Gastrocnemius medialis (tissue), 4 donors: ENCODE measurements at regions not wholly inside any gene's neighbourhood (a gene's known extent, or its start where the extent isn't known, plus 50 kb on each side); places are given as distances from the start of the nearest gene placed in this dataset.
A peak's percentile ranks its signal among the peaks of the same experiment; 100 is the strongest.

ENCODE experiments used
- ATAC-seq, 2 donors: fragments of 150-250 bp; one replicate each; pipeline ENCODE4 v1.9.1; 2016
- DNase-seq, 2 donors: peaks; one replicate each; pipeline ENCODE4 v3.0.0-alpha.2; 2019
- H3K27ac ChIP-seq, 4 donors: fragments of 200-600 bp; sonication (generic); 1 replicate in 1 of 4; 2 replicates in 3 of 4; pipeline ENCODE4 v1.5.1; 2016 to 2018; ENCODE audit warnings: mild to moderate bottlenecking in 2 of 4, moderate library complexity in 1 of 4
- H3K27me3 ChIP-seq, 3 donors: fragments of 200-600 bp; sonication (generic) in 2 of 3; 1 replicate in 1 of 3; 2 replicates in 2 of 3; pipeline versions ENCODE4 v1.5.1 to v1.6.0; 2016 to 2019; ENCODE audit warnings: mild to moderate bottlenecking in 1 of 3, moderate library complexity in 1 of 3
- H3K36me3 ChIP-seq, 2 donors: fragments of 200-600 bp; sonication (generic) in 1 of 2; one replicate each; pipeline ENCODE4 v1.5.1; 2017 to 2018
- H3K4me1 ChIP-seq, 2 donors: fragments of 200-600 bp; sonication (generic) in 1 of 2; one replicate each; pipeline ENCODE4 v1.5.1; 2016 to 2017; ENCODE audit warnings: mild to moderate bottlenecking in 2 of 2
- H3K4me3 ChIP-seq, 4 donors: fragments of 200-600 bp; sonication (generic) in 3 of 4; 1 replicate in 1 of 4; 2 replicates in 3 of 4; pipeline ENCODE4 v1.5.1; 2016 to 2019; ENCODE audit warnings: mild to moderate bottlenecking in 2 of 4
- H3K9me3 ChIP-seq, 3 donors: fragments of 200-600 bp; sonication (generic) in 2 of 3; 1 replicate in 1 of 3; 2 replicates in 2 of 3; pipeline ENCODE4 v1.5.1; 2016 to 2019
- CTCF ChIP-seq, 5 experiments: fragments of 450-650 bp in 3 of 5; fragments of 200-600 bp in 2 of 5; sonication (generic) in 2 of 5; IDR thresholded peaks in 4 of 5; conservative IDR thresholded peaks in 1 of 5; 1 replicate in 4 of 5; 2 replicates in 1 of 5; pipeline ENCODE4 v1.5.1; 2016 to 2019; ENCODE audit warnings: antibody characterized with exemption in 5 of 5, mild to moderate bottlenecking in 3 of 5, moderate library complexity in 3 of 5
- POLR2A ChIP-seq, 2 donors: fragments of 450-650 bp; IDR thresholded peaks; one replicate each; pipeline ENCODE4 v1.6.1; 2017; ENCODE audit warnings: antibody characterized with exemption in 2 of 2, mild to moderate bottlenecking in 2 of 2, moderate library complexity in 2 of 2
- in situ Hi-C, 4 donors: fragments of 200-750 bp; cut with MboI; loops; one replicate each; pipeline versions ENCODE4 v1.15.0 to v1.8.0; 2017; ENCODE audit warnings: low sequenced_read_pairs in 4 of 4
- intact Hi-C: fragments of 100-400 bp; cut with DNase I; formaldehyde crosslinking; loops from one replicate; pipeline ENCODE4 v1.15.1; 2023; ENCODE audit warnings: low total_unique reads

- Histone ChIP-seq H3K27ac (no peak overlapping the region), H3K9me3 (no peaks in the 10 kb centered on the region), H3K27me3 (no peaks in the 10 kb centered on the region), H3K4me1 (no peaks in the 10 kb centered on the region), H3K36me3 (no peaks in the 10 kb centered on the region), H3K4me3 (no peak overlapping the region)
- TF ChIP-seq CTCF (IDR thresholded peaks at IDR 0.05 in 4 of 5, conservative IDR thresholded peaks at IDR 0.05 in 1 of 5) (no peak), POLR2A (IDR thresholded peaks at IDR 0.05) (no peak)
- in situ Hi-C loops, result no loop called here
- intact Hi-C loops, result no loop called here
- peak; percentile 30 to 75 for ATAC-seq
- peak in 1 of 2 donors; percentile 56 for DNase-seq
Observed at GRCh38 chr2:60260639-60261296, 292.7 kb downstream of the BCL11A start.

GRCh38 chr2:60259781-60260180 is 293.7 kb downstream of the BCL11A start:
- Histone ChIP-seq H3K36me3 (no peaks in the 10 kb centered on the region), H3K4me3 (no peak overlapping the region), H3K27me3 (no peaks in the 10 kb centered on the region), H3K9me3 (no peaks in the 10 kb centered on the region), H3K4me1 (no peaks in the 10 kb centered on the region), H3K27ac (no peak overlapping the region)
- in situ Hi-C loops, result no loop called here
- ATAC-seq, result no peak
- no peak for TF ChIP-seq CTCF (IDR thresholded peaks at IDR 0.05 in 4 of 5, conservative IDR thresholded peaks at IDR 0.05 in 1 of 5)
- TF ChIP-seq POLR2A (IDR thresholded peaks at IDR 0.05), result no peak
- DNase-seq, result no peak
- intact Hi-C loops, result no loop called here

- no peak overlapping the region for H3K4me3 ChIP-seq
- in situ Hi-C loops, result no loop called here
Observed at GRCh38 chr2:60252581-60253150, 300.8 kb downstream of the BCL11A start.

GRCh38 chr2:60251247-60251646 is 302.2 kb downstream of the BCL11A start:
- TF ChIP-seq POLR2A (IDR thresholded peaks at IDR 0.05), result no peak
- no peak for TF ChIP-seq CTCF (IDR thresholded peaks at IDR 0.05 in 4 of 5, conservative IDR thresholded peaks at IDR 0.05 in 1 of 5)
- intact Hi-C loops, result no loop called here
- DNase-seq, result no peak
- in situ Hi-C loops, result no loop called here
- H3K9me3 ChIP-seq, result no peaks in the 10 kb centered on the region
- H3K4me1 ChIP-seq, result peaks cover 0 to 8% of the 10 kb centered on the region in 2 donors
- H3K27ac ChIP-seq, result no peak overlapping the region
- no peaks in the 10 kb centered on the region for H3K27me3 ChIP-seq
- no peaks in the 10 kb centered on the region for H3K36me3 ChIP-seq
- H3K4me3 ChIP-seq, result no peak overlapping the region
- no peak for ATAC-seq

More at GRCh38 chr2:60252581-60253150, 300.8 kb downstream of the BCL11A start:
- Histone ChIP-seq H3K36me3 (no peaks in the 10 kb centered on the region), H3K9me3 (no peaks in the 10 kb centered on the region), H3K4me1 (peaks cover 0 to 8% of the 10 kb centered on the region in 2 donors), H3K27me3 (no peaks in the 10 kb centered on the region), H3K27ac (no peak overlapping the region)
- no peak for TF ChIP-seq POLR2A (IDR thresholded peaks at IDR 0.05)
- no peak for TF ChIP-seq CTCF (IDR thresholded peaks at IDR 0.05 in 4 of 5, conservative IDR thresholded peaks at IDR 0.05 in 1 of 5)
- ATAC-seq, result peak in 1 of 2 donors; percentile 36
- intact Hi-C loops, result no loop called here
- DNase-seq, result no peak
